Hepatocyte (in vitro differentiated cells): ENCODE measurements at regions not wholly inside any gene's neighbourhood (a gene's known extent, or its start where the extent isn't known, plus 50 kb on each side); places are given as distances from the start of the nearest gene placed in this dataset.
A peak's percentile ranks its signal among the peaks of the same experiment; 100 is the strongest.
"Not testable (repeated sequence)": the region's sequence is repeated elsewhere in the genome, so short reads cannot be mapped to it uniquely, and the experiment has no call there.

ENCODE experiments used
- DNase-seq: peaks from one replicate; pipeline ENCODE4 v3.0.0-alpha.2; 2016; ENCODE audit warnings: low spot score
- H2AFZ ChIP-seq: fragments of 200-600 bp; sonication (generic); 2 replicates; pipeline ENCODE4 v1.6.0; 2016; ENCODE audit warnings: antibody characterized with exemption, mild to moderate bottlenecking
- H3K27ac ChIP-seq: fragments of 200-600 bp; sonication (generic); 2 replicates; pipeline ENCODE4 v1.5.1; 2016; ENCODE audit warnings: mild to moderate bottlenecking
- H3K27me3 ChIP-seq: fragments of 200-600 bp; sonication (generic); 2 replicates; pipeline ENCODE4 v1.6.1; 2016
- H3K36me3 ChIP-seq: fragments of 200-600 bp; sonication (generic); replicated peaks from 2 replicates; pipeline ENCODE4 v1.5.1; 2016; ENCODE audit warnings: low read depth; ENCODE audit not compliant: insufficient read depth
- H3K4me1 ChIP-seq: fragments of 200-600 bp; sonication (generic); 2 replicates; pipeline ENCODE4 v1.5.1; 2016; ENCODE audit warnings: mild to moderate bottlenecking, moderate library complexity; ENCODE audit not compliant: insufficient read depth
- H3K4me2 ChIP-seq: fragments of 200-600 bp; sonication (generic); 2 replicates; pipeline ENCODE4 v1.6.0; 2016
- H3K4me3 ChIP-seq: fragments of 200-600 bp; sonication (generic); 2 replicates; pipeline ENCODE4 v1.5.1; 2016; ENCODE audit warnings: mild to moderate bottlenecking
- H3K79me2 ChIP-seq: fragments of 200-600 bp; sonication (generic); 2 replicates; pipeline ENCODE4 v1.6.0; 2017; ENCODE audit warnings: mild to moderate bottlenecking
- H3K9me2 ChIP-seq: fragments of 200-600 bp; sonication (generic); replicated peaks from 2 replicates; pipeline ENCODE4 v1.6.0; 2017; ENCODE audit warnings: mild to moderate bottlenecking; ENCODE audit not compliant: insufficient read depth
- H3K9me3 ChIP-seq: fragments of 200-600 bp; sonication (generic); 2 replicates; pipeline ENCODE4 v1.5.1; 2016; ENCODE audit warnings: low read depth, mild to moderate bottlenecking
- H4K20me1 ChIP-seq: fragments of 200-600 bp; sonication (generic); 2 replicates; pipeline ENCODE4 v1.6.0; 2016; ENCODE audit warnings: mild to moderate bottlenecking; ENCODE audit not compliant: insufficient read depth, poor library complexity, severe bottlenecking
- EZH2 ChIP-seq: fragments of 200-600 bp; sonication (generic); IDR thresholded peaks from 2 replicates; pipeline ENCODE4 v1.6.1; 2016; ENCODE audit warnings: antibody characterized with exemption, mild to moderate bottlenecking, borderline replicate concordance
- EZH2phosphoT487 ChIP-seq: fragments of 200-600 bp; sonication (generic); IDR thresholded peaks from one replicate; pipeline ENCODE4 v1.6.1; 2018; ENCODE audit warnings: antibody characterized with exemption, mild to moderate bottlenecking, low read depth, moderate library complexity; ENCODE audit not compliant: unreplicated experiment, severe bottlenecking
- WGBS: methylation state at CpG from one replicate; pipeline ENCODE4 v1.1.6; 2016; ENCODE audit warnings: low lambda C conversion rate; ENCODE audit errors: missing lambda C conversion rate; 5-methylcytosine and 5-hydroxymethylcytosine counted together
- TF ChIP-seq, protein P1 (sequence below): fragments of 200-600 bp; sonication (generic); IDR thresholded peaks from 2 replicates; pipeline ENCODE4 v1.5.1; 2016; ENCODE audit warnings: antibody characterized with exemption, mild to moderate bottlenecking; ENCODE audit not compliant: poor library complexity

DNA sequence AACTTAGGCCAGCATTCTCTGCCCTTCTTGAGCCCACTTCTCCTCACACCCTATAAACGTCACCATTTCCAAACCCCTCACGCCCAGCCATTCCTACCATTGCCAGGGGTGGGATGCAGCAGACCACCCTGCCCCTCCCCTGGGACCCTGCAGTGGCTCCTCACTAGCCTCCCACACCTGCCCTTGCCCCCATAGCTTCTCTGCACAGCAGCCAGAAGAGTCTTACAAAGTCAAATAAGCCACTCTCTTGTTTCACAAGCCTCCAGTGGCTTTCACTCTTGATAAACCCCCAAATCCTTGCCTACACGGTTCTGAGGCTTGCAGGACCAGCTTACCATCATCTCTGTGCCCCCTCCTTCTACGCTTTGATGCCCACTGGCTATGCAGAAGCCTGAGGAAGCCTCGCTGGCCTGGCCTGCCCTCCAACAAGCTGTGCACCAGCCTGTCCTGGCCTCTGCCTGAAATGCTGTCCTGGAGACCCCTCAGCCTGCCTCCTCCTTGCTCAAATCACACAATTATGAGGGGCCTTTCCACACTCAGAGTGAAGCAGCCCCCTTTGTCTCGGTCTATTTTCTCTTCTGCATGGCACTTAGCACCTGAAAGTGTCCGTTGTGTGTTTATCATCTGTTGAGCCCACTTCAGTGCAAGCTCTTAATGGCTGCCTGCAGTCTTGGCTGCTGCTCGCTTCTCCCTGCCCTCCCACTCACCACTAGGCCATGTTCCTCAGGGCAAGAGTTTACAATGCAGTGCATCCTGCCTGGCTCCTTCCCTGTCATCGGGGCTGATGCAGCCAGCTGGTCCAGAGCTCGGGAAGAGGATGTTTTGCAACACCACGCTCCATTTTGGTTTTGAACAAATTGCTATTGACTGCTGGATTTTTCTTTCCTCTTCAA is 82.6 kb upstream of the RGPD5 start:
- Histone ChIP-seq H3K27me3 (no peaks in the 10 kb centered on the region), H3K4me3 (no peak overlapping the region), H3K9me3 (no peaks in the 10 kb centered on the region), H2AFZ (no peak overlapping the region), H3K4me2 (no peak overlapping the region), H3K36me3 (no peaks in the 10 kb centered on the region), H3K27ac (no peak overlapping the region), H3K9me2 (no peaks in the 10 kb centered on the region), H3K4me1 (no peaks in the 10 kb centered on the region), H4K20me1 (no peaks in the 10 kb centered on the region), H3K79me2 (no peaks in the 10 kb centered on the region)
- 71% methylated on average over 11 of the region's 11 CpGs for WGBS
- TF ChIP-seq EZH2 (no peak), EZH2phosphoT487 (no peak)
- no peak for DNase-seq

DNA sequence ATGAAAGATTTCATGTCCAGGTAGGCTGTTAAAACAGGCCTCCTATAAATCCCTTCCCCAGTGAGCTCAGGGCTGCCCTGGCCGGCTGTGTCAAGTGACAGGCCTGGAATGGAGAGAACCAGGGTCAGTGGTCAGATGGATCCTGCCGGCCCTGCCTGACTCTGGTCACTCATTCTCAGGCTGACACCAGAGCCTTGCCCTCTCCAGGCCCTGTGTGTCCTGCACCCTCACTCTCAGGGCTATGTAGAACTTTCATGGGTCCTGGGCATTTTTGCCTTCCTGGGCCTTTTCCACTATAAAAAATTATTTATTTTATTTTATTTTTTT is 82.0 kb upstream of the RGPD5 start:
- 71% methylated on average over 2 of the region's 2 CpGs for WGBS
- no peaks in the 10 kb centered on the region for H3K9me3 ChIP-seq
- no peak for DNase-seq
- H3K4me2 ChIP-seq: no peak overlapping the region
- H3K36me3 ChIP-seq: no peaks in the 10 kb centered on the region
- H2AFZ ChIP-seq: no peak overlapping the region
- no peaks in the 10 kb centered on the region for H3K79me2 ChIP-seq
- H3K9me2 ChIP-seq: no peaks in the 10 kb centered on the region
- H3K27me3 ChIP-seq: no peaks in the 10 kb centered on the region
- no peaks in the 10 kb centered on the region for H4K20me1 ChIP-seq
- H3K4me3 ChIP-seq: no peak overlapping the region
- no peaks in the 10 kb centered on the region for H3K4me1 ChIP-seq
- no peak overlapping the region for H3K27ac ChIP-seq
- TF ChIP-seq, protein P1, sequence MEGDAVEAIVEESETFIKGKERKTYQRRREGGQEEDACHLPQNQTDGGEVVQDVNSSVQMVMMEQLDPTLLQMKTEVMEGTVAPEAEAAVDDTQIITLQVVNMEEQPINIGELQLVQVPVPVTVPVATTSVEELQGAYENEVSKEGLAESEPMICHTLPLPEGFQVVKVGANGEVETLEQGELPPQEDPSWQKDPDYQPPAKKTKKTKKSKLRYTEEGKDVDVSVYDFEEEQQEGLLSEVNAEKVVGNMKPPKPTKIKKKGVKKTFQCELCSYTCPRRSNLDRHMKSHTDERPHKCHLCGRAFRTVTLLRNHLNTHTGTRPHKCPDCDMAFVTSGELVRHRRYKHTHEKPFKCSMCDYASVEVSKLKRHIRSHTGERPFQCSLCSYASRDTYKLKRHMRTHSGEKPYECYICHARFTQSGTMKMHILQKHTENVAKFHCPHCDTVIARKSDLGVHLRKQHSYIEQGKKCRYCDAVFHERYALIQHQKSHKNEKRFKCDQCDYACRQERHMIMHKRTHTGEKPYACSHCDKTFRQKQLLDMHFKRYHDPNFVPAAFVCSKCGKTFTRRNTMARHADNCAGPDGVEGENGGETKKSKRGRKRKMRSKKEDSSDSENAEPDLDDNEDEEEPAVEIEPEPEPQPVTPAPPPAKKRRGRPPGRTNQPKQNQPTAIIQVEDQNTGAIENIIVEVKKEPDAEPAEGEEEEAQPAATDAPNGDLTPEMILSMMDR: no peak
- no peak for TF ChIP-seq EZH2
- TF ChIP-seq EZH2phosphoT487: no peak

DNA sequence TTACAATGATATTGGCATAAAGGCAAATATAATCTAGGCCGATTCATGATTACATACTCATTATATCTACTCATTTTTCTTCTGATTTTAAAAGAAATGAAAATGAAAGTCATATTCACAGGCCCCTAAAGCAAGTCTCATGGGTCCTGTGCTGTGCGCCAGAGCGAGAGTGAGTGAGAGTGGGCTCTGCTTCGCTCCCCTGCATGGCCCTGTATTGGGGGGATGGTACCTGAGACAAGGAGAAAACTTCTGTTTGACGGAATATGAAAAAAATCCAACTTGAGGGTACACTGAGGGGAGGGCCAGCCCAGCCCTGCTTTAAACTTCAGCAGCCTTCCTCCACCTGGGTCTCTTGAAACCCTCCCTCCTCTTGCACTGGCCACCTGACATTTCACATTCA is 81.4 kb upstream of the RGPD5 start:
- TF ChIP-seq EZH2phosphoT487 (no peak), EZH2 (no peak)
- TF ChIP-seq, protein P1: no peak
- WGBS: 97% methylated on average over 5 of the region's 5 CpGs
- Histone ChIP-seq H2AFZ (no peak overlapping the region), H3K36me3 (no peaks in the 10 kb centered on the region), H3K27me3 (no peaks in the 10 kb centered on the region), H3K4me1 (no peaks in the 10 kb centered on the region), H3K9me3 (no peaks in the 10 kb centered on the region), H3K79me2 (no peaks in the 10 kb centered on the region), H3K4me2 (no peak overlapping the region), H4K20me1 (no peaks in the 10 kb centered on the region), H3K27ac (no peak overlapping the region), H3K9me2 (no peaks in the 10 kb centered on the region), H3K4me3 (no peak overlapping the region)
- DNase-seq: no peak

DNA sequence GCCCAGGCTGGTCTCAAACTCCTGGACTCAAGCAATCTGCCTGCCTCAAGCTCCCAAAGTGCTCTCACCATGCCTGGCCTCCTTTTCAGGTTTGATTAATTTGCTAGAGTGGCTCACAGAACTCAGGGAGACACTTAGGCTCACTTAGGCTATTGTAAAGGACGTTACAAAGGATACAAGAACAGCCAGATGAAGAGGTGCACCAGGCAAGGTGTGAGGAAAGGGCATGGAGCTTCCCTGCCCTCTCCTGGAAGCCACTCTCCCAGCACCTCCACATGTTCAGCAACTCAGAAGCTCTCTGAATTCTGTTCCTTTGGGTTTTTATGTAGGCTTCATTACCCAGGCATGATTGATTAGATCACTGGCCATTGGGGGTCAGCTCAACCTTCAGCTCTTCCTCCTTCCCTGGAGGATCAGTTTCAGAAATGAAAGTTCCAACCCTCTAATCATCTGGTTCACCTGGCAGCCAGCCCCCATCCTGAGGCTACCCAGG is 78.7 kb upstream of the RGPD5 start:
- TF ChIP-seq, protein P1: peak; percentile 58
- no peak for TF ChIP-seq EZH2
- no peaks in the 10 kb centered on the region for H3K4me1 ChIP-seq
- H3K9me2 ChIP-seq: no peaks in the 10 kb centered on the region
- no peaks in the 10 kb centered on the region for H3K27me3 ChIP-seq
- H3K4me3 ChIP-seq: no peak overlapping the region
- no peak overlapping the region for H3K27ac ChIP-seq
- no peak overlapping the region for H2AFZ ChIP-seq
- H4K20me1 ChIP-seq: no peaks in the 10 kb centered on the region
- H3K9me3 ChIP-seq: no peaks in the 10 kb centered on the region
- DNase-seq: peak; percentile 62
- H3K4me2 ChIP-seq: no peak overlapping the region
- no peaks in the 10 kb centered on the region for H3K36me3 ChIP-seq
- 64% methylated on average over 1 of the region's 1 CpG for WGBS
- H3K79me2 ChIP-seq: no peaks in the 10 kb centered on the region

DNA sequence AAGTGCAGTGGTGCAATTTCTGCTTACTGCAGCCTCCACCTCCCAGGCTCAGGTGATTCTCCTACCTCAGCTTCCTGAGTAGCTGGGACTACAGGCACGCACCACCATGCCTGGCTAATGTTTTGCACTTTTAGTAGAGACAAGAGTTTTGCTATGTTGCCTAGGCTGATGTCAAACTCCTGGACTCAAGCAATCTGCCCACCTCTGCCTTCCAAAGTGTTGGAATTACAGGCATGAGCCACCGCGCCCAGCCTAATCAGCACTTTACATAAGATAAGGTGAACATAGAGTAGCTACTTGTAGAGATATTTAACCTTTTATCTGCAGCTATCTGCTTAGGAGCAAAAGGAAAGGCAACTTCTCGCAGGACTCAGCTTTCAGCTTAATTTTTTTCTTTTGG is 77.5 kb upstream of the RGPD5 start:
- not testable (repeated sequence) for H3K9me3 ChIP-seq, H3K27ac ChIP-seq, H3K36me3 ChIP-seq, H3K27me3 ChIP-seq, H3K79me2 ChIP-seq, H3K4me2 ChIP-seq, H3K9me2 ChIP-seq, H2AFZ ChIP-seq, H4K20me1 ChIP-seq, H3K4me3 ChIP-seq, H3K4me1 ChIP-seq
- 37% methylated on average over 4 of the region's 4 CpGs for WGBS
- DNase-seq: peak; percentile 46
